ENCODE measurements at regions not wholly inside any gene's neighbourhood (a gene's known extent, or its start where the extent isn't known, plus 50 kb on each side); places are given as distances from the start of the nearest gene placed in this dataset.
"Not testable (repeated sequence)": the region's sequence is repeated elsewhere in the genome, so short reads cannot be mapped to it uniquely, and the experiment has no call there.

- ATAC-seq (replicated peaks) = no peak
- no peak for DNase-seq
- Mint-ChIP-seq H3K36me3 (no peaks in the 10 kb centered on the region), H3K27me3 (peaks cover 4 to 6% of the 10 kb centered on the region in 2 donors), H3K4me1 (peaks cover 0 to 3% of the 10 kb centered on the region in 2 donors), H3K27ac (no peak overlapping the region), H3K4me3 (no peak overlapping the region), H3K9me3 (peaks cover 0 to 5% of the 10 kb centered on the region in 2 donors)
Measured at GRCh38 chr6:130699742-130700141, 127.5 kb upstream of the SMLR1 start.

- Mint-ChIP-seq H3K27ac (no peak overlapping the region), H3K36me3 (no peaks in the 10 kb centered on the region), H3K4me3 (no peak overlapping the region), H3K9me3 (no peaks in the 10 kb centered on the region), H3K4me1 (peaks cover 0 to 3% of the 10 kb centered on the region in 2 donors), H3K27me3 (peaks cover 4 to 6% of the 10 kb centered on the region in 2 donors)
- ATAC-seq (replicated peaks) (no peak), DNase-seq (no peak)
Measured at GRCh38 chr6:130700397-130700796, 126.8 kb upstream of the SMLR1 start.

GRCh38 chr6:130708338-130708737, 118.9 kb upstream of the SMLR1 start:
- Mint-ChIP-seq H3K36me3 (no peaks in the 10 kb centered on the region), H3K27me3 (no peaks in the 10 kb centered on the region), H3K9me3 (no peaks in the 10 kb centered on the region), H3K4me1 (no peaks in the 10 kb centered on the region), H3K4me3 (no peak overlapping the region), H3K27ac (no peak overlapping the region)
- ATAC-seq (replicated peaks) (peak in 1 of 2 donors; percentile 42), DNase-seq (no peak)

GRCh38 chr6:130711641-130712040, 115.6 kb upstream of the SMLR1 start:
- not testable (repeated sequence) for H3K4me3 Mint-ChIP-seq; ATAC-seq (replicated peaks)

GRCh38 chr6:130713144-130713543, 114.1 kb upstream of the SMLR1 start:
- Mint-ChIP-seq H3K27ac (no peak overlapping the region), H3K36me3 (no peaks in the 10 kb centered on the region), H3K4me1 (peaks cover 3 to 5% of the 10 kb centered on the region in 2 donors), H3K27me3 (no peaks in the 10 kb centered on the region), H3K4me3 (no peak overlapping the region), H3K9me3 (peaks cover 0 to 4% of the 10 kb centered on the region in 2 donors)
- DNase-seq (no peak), ATAC-seq (replicated peaks) (no peak)

More at GRCh38 chr6:130711641-130712040, 115.6 kb upstream of the SMLR1 start:
- not testable (repeated sequence) for H3K4me1 Mint-ChIP-seq, DNase-seq, H3K27me3 Mint-ChIP-seq, H3K9me3 Mint-ChIP-seq, H3K36me3 Mint-ChIP-seq, H3K27ac Mint-ChIP-seq

GRCh38 chr6:130715058-130715457, 112.1 kb upstream of the SMLR1 start:
- Mint-ChIP-seq H3K9me3 (peaks cover 8 to 9% of the 10 kb centered on the region in 2 donors), H3K4me3 (no peak overlapping the region), H3K27me3 (no peaks in the 10 kb centered on the region), H3K4me1 (peaks cover 6 to 7% of the 10 kb centered on the region in 2 donors), H3K36me3 (peaks cover 0 to 3% of the 10 kb centered on the region in 2 donors), H3K27ac (no peak overlapping the region)
- no peak for ATAC-seq (replicated peaks)
- no peak for DNase-seq

GRCh38 chr6:130716466-130716865, 110.7 kb upstream of the SMLR1 start:
- no peak for DNase-seq
- H3K27ac Mint-ChIP-seq = no peak overlapping the region
- peaks cover 8 to 9% of the 10 kb centered on the region in 2 donors for H3K9me3 Mint-ChIP-seq
- no peak for ATAC-seq (replicated peaks)
- H3K4me1 Mint-ChIP-seq = peaks cover 6 to 7% of the 10 kb centered on the region in 2 donors
- H3K27me3 Mint-ChIP-seq = no peaks in the 10 kb centered on the region
- peaks cover 0 to 3% of the 10 kb centered on the region in 2 donors for H3K36me3 Mint-ChIP-seq
- H3K4me3 Mint-ChIP-seq = no peak overlapping the region

- H3K27ac Mint-ChIP-seq = no peak overlapping the region
- peaks cover 0 to 3% of the 10 kb centered on the region in 2 donors for H3K36me3 Mint-ChIP-seq
- peak; percentile 55 to 58 for ATAC-seq (replicated peaks)
- H3K4me1 Mint-ChIP-seq = peaks cover 6 to 7% of the 10 kb centered on the region in 2 donors
- no peak overlapping the region for H3K4me3 Mint-ChIP-seq
- H3K9me3 Mint-ChIP-seq = peaks cover 8 to 9% of the 10 kb centered on the region in 2 donors
- H3K27me3 Mint-ChIP-seq = peaks cover 0 to 6% of the 10 kb centered on the region in 2 donors
- no peak for DNase-seq
Measured at GRCh38 chr6:130717657-130718056, 109.5 kb upstream of the SMLR1 start.

GRCh38 chr6:130720076-130720715, 107.0 kb upstream of the SMLR1 start:
- Mint-ChIP-seq H3K4me3 (no peak overlapping the region), H3K27ac (no peak overlapping the region), H3K9me3 (peaks cover 8 to 9% of the 10 kb centered on the region in 2 donors), H3K27me3 (peaks cover 0 to 6% of the 10 kb centered on the region in 2 donors), H3K36me3 (peaks cover 0 to 3% of the 10 kb centered on the region in 2 donors), H3K4me1 (peaks cover 6 to 7% of the 10 kb centered on the region in 2 donors)
- DNase-seq (no peak), ATAC-seq (replicated peaks) (peak; percentile 69 to 80)

GRCh38 chr6:130724089-130724488, 103.1 kb upstream of the SMLR1 start:
- Mint-ChIP-seq H3K36me3 (no peaks in the 10 kb centered on the region), H3K27me3 (peaks cover 0 to 6% of the 10 kb centered on the region in 2 donors), H3K9me3 (peaks cover 0 to 7% of the 10 kb centered on the region in 2 donors), H3K4me3 (no peak overlapping the region), H3K27ac (no peak overlapping the region), H3K4me1 (no peaks in the 10 kb centered on the region)
- DNase-seq (no peak), ATAC-seq (replicated peaks) (no peak)

- peaks cover 0 to 6% of the 10 kb centered on the region in 2 donors for H3K9me3 Mint-ChIP-seq
- no peak for ATAC-seq (replicated peaks)
Measured at GRCh38 chr6:130725551-130725950, 101.7 kb upstream of the SMLR1 start.

GRCh38 chr6:130728064-130728463, 99.1 kb upstream of the SMLR1 start:
- not testable (repeated sequence) for H3K9me3 Mint-ChIP-seq; H3K4me1 Mint-ChIP-seq; H3K36me3 Mint-ChIP-seq; H3K27ac Mint-ChIP-seq; DNase-seq; ATAC-seq (replicated peaks); H3K4me3 Mint-ChIP-seq; H3K27me3 Mint-ChIP-seq

More at GRCh38 chr6:130725551-130725950, 101.7 kb upstream of the SMLR1 start:
- no peaks in the 10 kb centered on the region for H3K36me3 Mint-ChIP-seq
- DNase-seq = no peak
- peaks cover 0 to 6% of the 10 kb centered on the region in 2 donors for H3K27me3 Mint-ChIP-seq
- no peak overlapping the region for H3K27ac Mint-ChIP-seq
- H3K4me3 Mint-ChIP-seq = no peak overlapping the region
- peaks cover 0 to 2% of the 10 kb centered on the region in 2 donors for H3K4me1 Mint-ChIP-seq

- H3K36me3 Mint-ChIP-seq = no peaks in the 10 kb centered on the region
- H3K4me1 Mint-ChIP-seq = peaks cover 0 to 7% of the 10 kb centered on the region in 2 donors
- no peak overlapping the region for H3K27ac Mint-ChIP-seq
- ATAC-seq (replicated peaks) = peak; percentile 89 to 94
- peaks cover 0 to 6% of the 10 kb centered on the region in 2 donors for H3K9me3 Mint-ChIP-seq
- no peaks in the 10 kb centered on the region for H3K27me3 Mint-ChIP-seq
- H3K4me3 Mint-ChIP-seq = no peak overlapping the region
- DNase-seq = no peak
Measured at GRCh38 chr6:130730600-130730999, 96.6 kb upstream of the SMLR1 start.

- H3K36me3 Mint-ChIP-seq = no peaks in the 10 kb centered on the region
- no peaks in the 10 kb centered on the region for H3K27me3 Mint-ChIP-seq
- peaks cover 0 to 7% of the 10 kb centered on the region in 2 donors for H3K4me1 Mint-ChIP-seq
- no peak overlapping the region for H3K27ac Mint-ChIP-seq
- no peak for ATAC-seq (replicated peaks)
- H3K9me3 Mint-ChIP-seq = peaks cover 0 to 1% of the 10 kb centered on the region in 2 donors
- no peak overlapping the region for H3K4me3 Mint-ChIP-seq
- no peak for DNase-seq
Measured at GRCh38 chr6:130734161-130734560, 93.0 kb upstream of the SMLR1 start.

- no peak overlapping the region for H3K27ac Mint-ChIP-seq
- no peak overlapping the region for H3K4me3 Mint-ChIP-seq
- ATAC-seq (replicated peaks) (no peak), DNase-seq (no peak)
- H3K9me3 Mint-ChIP-seq = no peaks in the 10 kb centered on the region
- peaks cover 0 to 9% of the 10 kb centered on the region in 2 donors for H3K27me3 Mint-ChIP-seq
- H3K36me3 Mint-ChIP-seq = no peaks in the 10 kb centered on the region
- peaks cover 0 to 5% of the 10 kb centered on the region in 2 donors for H3K4me1 Mint-ChIP-seq
Measured at GRCh38 chr6:130740308-130740707, 86.9 kb upstream of the SMLR1 start.

All from stimulated activated naive B cell treated with anti-CD40 and anti-IgM and Interleukin-4, amounts not matched to agents 10 μg/mL and 1 μg/mL and 100 μg/mL, for 72 hours (primary cell).